NCI-H345 (cell line): ENCODE measurements at regions not wholly inside any gene's neighbourhood (a gene's known extent, or its start where the extent isn't known, plus 50 kb on each side); places are given as distances from the start of the nearest gene placed in this dataset.
A peak's percentile ranks its signal among the peaks of the same experiment; 100 is the strongest.
"Not testable (repeated sequence)": the region's sequence is repeated elsewhere in the genome, so short reads cannot be mapped to it uniquely, and the experiment has no call there.

Experiments used
- DNase-seq: peaks from one replicate; lab custom pipeline; 2025; lab: John Stamatoyannopoulos, UW

DNA sequence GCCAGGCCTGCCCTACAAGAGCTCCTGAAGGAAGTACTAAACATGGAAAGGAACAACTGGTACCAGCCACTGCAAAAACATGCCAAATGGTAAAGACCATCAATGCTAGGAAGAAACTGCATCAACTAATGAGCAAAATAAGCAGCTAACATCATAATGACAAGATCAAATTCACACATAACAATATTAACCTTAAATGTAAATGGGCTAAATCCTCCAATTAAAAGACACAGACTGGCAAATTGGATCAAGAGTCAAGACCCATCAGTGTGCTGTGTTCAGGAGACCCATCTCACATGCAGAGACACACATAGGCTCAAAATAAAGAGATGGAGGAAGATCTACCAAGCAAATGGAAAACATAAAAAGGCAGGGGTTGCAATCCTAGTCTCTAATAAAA, 119.0 kb upstream of the CARMIL1 start:
- not testable (repeated sequence) for DNase-seq

DNA sequence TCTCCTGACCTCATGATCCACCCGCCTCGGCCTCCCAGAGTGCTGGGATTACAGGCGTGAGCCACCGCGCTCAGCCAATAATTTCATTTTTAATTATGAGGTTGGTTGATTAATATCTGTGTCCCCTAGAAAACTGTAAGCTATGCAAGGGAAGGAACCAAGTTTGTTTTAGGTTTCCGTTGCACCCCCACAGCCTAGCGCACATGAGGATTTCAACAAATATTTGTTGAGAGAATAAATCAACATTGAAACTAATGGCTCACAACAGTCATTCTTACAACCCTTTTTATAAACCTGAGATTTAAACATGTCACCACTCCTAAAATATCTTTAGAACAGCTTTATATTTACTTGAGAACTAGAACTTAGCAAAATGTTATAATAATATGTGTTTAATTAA, 114.0 kb upstream of the CARMIL1 start:
- peak; percentile 14 for DNase-seq

DNA sequence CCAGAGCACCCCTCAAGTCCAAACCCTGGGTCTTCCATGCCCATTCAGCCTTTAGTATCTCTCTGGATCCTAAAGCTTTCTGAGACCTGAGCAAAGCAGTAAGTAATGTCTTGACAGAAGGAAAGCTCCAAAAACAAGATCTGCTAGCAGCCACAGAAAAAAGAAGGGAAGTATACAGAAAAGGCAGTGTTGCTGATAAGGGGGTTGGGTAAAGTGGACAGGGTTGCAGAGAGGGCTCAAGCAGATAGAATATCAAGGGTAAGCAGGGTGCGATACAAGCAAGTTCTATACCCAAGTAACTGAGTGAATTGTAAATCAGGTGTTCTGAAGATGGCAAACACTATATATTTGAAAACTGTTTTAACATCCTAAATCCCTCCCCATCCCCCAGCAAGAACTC, 113.4 kb upstream of the CARMIL1 start:
- DNase-seq: no peak

DNA sequence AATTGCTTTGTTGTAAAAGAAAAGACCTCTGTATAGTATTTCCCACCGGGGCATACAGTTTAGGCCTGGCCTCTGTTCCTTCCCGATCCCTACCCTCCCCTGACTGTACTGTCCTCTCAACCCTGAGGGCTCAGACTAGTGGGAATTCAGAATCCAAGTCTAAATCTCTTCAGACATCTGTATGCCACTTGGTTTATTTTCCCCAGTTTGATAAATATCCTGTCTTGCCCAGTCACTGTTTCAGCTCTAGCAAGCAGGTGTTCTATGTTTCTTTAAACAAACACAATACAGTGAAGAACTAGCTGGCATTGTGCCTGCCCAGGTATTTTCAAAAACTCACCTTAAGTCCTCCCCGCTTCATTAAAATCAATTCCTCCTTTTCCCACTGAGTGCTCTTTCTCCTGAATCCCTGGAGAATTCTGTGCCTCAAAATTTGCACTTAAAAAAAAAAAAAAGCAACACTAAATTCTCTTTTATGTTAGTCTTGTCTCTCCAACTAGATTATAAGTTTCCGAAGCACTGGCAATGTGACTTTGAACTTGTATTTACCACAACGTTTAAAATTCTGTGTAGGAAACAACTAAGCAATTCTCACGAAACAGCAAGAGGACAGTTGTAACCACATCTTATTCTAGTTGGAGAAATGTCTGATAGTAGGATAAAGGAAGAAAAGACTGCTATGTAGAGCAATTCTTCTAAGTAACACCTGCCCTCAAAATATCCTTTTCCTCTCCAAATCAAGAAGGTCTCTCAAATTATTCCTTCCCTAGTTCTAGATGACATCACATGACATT, 112.0 kb upstream of the CARMIL1 start:
- DNase-seq: peak; percentile 78

DNA sequence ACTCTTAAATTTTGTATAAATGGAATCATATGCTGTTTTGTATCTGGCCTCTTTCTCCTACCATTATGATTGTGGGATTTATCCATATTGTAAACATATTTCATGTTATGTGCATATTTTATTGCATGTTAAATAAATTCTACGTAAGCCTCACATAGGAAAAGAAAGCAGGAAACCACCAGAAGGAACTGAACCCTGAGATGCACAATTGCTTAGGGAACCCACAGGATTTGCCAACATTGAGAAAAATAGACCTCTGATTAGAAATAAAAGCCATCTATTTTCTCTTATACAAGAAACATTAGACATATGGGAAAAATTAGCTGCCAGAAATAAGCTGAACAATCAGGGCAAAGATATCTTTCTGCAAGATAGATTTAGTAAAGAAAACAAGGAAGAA, 111.2 kb upstream of the CARMIL1 start:
- no peak for DNase-seq

DNA sequence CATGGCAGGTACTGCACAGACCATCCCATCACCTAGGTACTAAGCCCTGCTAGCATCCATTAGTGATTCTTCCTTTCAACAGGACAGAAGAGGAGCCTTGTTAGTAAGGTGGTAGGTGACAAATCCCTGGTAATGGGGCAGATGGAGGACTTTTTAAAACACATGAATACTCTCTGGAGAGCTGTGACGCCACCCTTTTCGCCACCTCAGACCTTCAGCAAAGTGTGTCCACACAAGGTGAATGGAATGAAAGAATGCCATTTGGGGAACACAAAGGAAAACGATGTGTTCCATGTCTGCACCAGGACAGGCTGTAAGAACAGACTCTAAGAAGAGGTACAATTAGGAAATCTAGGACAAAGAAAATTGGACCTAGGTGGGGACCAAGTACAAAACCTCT, 110.5 kb upstream of the CARMIL1 start:
- no peak for DNase-seq

DNA sequence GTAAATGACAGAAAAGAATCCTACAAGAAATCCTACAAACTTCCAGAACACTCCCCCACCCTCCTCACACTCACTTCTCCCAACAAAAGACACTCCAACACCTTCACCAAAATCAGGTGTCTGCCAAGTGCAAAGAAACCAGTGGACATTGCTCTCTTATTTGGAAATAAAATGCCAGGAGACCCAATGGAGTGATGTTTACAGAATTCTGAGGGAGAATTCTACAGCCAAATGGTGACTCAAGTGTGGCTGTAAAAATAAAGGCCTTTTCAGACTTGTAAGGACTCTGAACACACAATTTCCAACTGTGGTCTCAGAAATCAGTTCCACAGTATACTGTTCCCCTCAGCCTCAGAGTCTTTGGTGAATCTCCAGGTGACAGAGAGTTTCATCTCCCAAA, 109.6 kb upstream of the CARMIL1 start:
- DNase-seq: no peak

DNA sequence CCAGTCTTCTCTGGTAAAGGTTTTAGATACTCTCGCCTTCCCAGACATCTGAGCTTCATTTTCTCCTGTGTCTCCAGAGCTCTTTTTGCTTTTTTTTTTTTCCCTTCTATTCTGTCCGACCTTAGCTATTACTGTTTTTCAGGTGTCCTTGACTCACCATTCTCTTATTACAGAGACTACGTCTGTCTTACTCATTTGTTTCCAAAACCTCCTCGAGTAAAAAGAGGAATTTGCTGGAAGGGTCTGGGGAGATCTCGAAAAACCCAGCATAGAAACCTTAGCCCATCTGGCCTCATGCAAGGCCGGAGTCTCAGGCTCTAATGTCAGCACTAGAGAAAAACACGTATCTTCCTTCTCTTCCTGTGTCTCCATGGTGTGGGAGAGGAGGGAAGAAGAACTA, 109.2 kb upstream of the CARMIL1 start:
- DNase-seq: no peak

DNA sequence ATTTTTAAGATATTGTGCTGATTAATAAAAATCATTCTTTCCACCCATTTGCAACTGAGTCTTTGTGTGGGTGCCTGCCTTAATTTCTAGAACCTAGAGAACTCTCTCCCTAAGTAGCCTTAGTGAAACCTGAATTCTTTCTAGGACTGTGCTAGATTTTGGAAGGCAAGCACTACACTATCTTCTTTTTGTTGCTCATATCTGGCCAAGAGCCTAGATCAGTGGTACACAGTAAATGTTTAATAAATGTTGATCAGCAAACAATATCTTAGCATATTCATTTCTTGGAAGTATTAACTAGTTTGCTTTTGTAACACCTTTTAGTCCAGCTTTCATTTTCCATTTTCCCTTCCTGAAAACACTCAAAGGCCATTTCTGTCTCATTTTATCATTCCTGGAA, 108.5 kb upstream of the CARMIL1 start:
- no peak for DNase-seq

DNA sequence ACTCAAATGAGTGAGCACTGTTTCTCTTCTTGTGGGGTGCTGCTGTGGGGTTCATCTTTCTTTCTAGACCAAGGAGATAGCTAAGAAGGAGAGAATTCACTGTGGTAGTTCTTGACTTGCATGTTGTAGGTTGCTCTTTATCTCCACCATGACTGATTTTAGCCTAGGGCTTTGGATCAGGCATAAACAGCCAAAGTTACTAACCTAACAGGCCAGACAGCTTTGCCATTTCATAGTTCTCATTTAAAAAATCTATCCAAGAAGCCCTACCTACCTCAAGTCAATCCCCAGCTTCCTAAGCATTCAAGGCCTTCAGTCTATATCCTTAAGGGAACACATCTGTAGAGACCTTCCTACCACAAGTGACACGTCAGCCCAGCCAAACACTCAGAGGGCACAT, 107.9 kb upstream of the CARMIL1 start:
- no peak for DNase-seq

DNA sequence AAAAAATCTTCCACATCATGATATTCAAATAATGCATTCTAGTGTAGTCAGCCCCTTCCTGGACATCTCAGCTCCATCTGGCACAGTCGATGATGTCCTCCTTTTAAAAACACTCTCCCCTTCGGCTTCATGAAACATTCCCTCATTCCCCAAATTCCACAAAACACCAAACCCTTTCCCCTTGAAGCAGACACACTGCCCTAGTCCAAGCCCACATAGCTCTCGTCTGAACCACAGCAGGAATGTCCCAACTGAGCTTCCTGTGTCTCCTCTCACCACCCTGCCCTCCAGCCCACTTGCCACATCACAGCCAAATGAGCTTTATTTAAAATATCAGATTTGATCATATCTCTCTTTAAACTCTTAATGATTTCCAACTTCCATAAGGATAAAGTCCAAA, 106.4 kb upstream of the CARMIL1 start:
- no peak for DNase-seq

DNA sequence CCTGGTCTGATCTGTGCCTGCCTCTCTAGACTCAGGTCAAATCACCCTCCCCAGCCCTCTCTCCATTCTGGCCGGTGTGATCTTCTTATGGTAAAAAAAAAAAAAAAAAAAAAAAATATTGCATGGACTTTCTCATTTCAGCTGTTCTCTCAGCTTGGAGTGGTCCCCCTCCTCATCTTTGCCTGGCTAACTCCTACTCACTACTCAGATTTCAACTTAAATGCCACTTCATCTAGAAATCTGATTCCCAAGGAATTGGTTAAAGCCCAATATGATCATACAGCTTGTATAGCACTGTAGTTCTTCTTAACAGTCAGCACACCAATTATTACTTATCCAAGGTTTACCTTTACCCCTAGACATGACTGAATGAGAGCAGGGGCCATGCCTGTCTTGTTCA, 105.9 kb upstream of the CARMIL1 start:
- DNase-seq: no peak

DNA sequence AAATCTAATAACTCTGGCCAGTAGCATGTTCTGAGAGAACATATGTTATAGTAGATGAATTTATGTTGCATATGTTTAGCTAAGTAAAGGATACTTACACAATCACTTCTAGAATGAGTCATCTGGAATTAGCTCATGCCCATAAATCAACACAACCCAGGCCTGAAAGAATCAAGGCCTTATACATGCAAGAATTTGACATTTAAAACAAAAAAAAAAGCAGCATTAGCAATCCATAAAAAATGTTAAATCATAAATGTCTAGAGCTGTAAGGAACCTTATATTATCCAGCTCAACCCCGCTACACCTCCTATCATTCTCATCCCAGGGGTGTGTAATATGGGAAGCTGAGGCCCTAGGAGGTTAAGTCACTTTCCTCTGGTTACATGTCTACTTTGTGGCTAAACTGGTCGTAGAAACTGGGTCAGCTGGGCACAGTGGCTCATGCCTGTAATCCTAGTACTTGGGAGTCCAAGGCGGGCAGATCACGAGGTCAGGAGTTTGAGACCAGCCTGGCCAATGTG, 105.2 kb upstream of the CARMIL1 start:
- DNase-seq: peak; percentile 15

DNA sequence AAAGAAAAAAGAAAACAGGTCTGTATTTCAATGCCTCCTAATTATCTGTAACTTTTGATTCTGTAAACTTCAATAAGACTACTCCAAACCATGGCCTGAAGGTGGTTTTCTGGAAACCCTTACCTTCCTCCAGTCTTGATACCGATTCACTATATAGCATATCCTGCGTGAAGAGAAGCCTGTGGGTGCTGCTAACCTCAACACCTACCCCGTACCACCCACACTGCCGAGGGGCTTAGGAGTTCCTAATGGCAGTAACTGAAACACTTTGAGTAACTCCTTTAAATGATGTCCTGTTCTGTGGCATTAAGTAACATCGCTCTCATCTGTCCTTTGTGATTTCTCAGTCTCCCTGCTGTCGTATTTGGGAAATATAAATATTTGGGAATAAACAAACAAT, 104.5 kb upstream of the CARMIL1 start:
- DNase-seq: no peak

DNA sequence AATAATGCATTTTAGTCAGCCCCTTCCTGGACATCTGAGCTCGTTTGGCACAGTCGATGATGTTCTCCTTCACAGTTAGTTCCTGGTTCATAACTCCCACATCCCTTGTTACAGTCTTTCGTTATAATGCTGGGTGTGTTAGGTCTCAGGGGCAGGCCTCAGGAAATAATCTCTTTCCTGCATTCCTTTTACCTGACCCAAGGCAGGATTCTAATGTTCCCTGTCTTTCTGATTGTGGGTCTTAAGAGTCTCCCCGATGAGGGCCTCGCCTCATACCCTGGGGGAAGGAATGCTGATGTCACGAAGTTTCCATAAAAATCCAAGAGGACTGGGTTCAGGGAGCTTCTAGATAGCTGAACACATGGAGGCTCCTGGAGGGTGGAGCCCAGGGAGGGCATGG, 104.0 kb upstream of the CARMIL1 start:
- DNase-seq: no peak

DNA sequence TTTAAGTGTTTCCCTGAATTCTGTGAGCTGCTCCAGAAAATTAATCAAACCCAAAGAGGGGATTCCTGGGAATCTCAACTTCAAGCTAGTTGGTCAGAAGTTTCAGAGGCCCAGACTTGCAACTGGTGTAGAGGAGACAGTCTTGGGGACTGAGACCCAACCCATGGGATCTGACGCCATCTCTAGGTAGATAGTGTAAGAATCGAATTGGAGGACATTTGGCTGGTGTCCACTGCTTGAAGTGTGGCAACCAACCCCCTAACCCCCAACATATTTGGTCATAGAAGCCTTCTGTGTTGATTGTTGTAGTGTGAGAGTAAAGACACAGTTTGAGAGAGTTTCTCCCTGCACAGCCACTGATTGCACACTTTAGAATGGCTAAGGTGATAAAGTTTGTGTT, 103.5 kb upstream of the CARMIL1 start:
- DNase-seq: no peak

DNA sequence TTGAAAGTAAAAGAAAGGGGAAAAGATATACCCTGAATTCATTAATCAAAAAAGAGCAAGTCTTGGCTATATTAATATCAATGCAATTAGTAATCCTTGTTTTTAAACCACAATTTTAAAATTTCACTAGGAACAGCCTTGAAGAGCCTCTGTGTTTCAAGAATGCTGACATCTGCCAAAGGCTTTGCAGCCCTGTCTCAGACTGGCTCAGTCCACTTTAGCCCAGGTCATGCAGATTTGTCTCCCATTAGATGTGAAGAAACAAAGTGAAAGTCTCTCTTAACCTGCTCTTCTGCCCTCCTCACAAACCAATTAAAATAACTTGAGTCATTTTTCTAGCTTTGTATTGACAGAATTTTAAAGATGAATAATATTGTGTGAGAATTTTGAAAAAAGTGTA, 102.7 kb upstream of the CARMIL1 start:
- no peak for DNase-seq

DNA sequence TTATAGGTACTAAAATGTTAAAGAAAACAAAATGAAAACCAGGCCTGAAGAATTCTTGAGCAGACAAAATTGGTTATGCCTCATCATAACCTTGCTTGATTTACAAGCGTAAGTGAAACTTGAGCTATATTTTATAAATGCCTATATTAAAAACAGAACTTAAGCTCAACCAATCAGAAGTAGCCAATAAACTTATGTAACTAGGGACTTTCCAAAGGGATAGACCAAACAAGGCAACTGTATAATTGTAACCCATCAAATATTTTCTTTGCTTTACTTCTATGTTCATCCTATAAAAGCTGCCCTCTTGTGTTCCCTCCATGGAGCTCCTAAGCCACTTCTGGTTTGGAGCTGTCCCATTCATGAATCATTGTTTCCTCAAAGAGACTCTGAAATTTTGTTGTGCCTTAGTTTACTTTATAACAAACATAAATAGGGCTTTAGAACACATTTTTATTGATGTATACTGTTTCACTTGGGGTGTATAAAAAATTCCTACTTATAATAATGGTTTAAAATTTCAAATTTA, 101.6 kb upstream of the CARMIL1 start:
- DNase-seq: no peak

DNA sequence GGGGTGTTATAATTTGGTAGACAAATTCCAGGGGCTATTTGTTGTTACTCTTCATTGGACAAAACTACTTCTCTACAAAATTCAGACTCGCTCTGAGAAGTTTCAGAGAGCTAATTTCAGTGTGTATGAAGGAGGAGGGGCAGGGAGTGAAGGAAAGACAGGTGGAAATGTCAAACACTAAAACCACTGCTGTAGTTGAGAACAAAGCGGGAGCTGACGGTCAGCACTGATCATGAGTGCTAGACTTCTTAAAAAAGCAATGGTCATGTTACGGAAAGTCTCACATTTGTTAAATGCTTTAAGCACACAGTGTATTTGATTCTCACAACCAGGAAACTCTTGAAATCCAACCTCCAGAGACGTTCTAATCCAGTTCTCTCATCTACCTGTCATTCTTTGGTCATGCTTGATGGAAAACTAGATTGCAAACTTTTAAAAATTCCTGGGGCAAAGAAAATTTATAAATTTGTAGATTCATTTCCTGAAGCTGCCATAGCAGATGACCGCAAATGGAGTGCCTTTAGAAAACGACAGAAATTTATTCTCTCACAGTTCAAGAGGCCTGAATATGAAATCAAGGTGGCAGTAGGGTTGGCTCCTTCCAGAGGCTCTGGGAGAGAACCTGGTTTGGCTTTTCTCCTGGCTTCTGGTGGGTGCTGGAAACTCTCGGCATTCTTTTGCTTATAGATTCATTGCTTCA, 100.7 kb upstream of the CARMIL1 start:
- DNase-seq: no peak

DNA sequence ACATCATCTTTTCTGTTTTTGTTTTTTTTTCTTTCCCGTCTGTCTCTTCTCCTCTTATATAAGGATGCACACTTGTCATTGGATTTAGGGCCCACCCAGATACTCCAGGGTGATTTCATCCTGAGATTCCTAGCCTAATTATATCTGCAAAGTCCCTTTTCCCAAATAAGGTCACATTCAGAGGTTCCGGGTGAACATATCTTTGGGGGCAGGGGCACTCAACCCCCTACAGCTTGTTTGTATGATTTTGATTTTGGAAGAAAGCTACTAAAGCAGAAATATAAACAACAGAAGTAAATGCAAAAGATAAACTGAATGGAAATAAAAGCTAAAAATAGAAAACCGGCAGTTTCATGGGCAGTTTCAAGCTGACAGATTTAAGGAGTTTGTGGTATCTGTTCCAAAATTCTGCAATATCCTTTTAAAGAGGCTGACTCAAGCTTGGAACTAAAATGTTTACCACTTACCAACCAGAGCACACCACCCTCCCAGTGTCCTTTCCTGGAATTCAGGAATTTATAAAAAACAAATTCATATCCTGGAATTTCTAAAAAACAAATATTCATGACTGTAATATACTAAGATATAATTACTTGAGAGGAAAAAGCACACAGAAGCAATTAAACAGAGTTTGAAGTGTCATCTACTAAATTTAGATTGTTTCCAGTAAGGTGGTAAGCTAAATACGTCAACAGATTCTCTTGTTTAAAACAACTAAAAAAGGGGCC, 100.0 kb upstream of the CARMIL1 start:
- no peak for DNase-seq

DNA sequence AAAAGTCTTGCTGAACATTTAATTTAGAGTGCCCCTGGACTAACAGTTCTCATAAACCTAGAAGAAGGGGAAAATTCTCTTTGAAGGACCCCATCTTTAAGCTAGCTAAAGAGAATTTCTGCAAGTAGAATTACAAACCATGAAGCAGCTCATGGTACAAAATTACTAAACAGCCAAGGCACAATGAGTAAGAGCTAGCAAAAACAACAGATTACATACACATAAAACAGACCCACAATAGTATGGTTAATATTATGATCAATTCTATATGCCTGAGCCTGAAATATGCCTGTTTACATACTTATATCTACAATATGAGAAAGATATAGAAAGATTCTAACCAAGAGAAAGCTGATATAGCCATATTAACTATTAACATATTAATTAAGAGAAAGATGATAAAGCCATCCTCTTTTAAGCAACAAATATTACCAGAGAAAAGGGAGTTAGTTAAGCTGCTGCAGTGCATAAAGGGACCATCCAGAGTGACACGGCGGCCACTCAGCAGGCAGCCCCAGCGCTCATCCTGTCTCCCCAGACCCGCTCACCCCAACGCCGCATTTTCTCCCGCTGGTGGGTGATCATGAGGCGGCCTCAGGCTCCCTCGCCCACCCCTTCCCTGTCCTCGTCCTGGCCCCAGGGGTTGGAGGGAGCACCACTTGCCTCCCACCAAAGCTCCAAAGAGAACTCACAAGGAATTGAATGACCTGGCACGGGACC, 98.4 kb upstream of the CARMIL1 start:
- DNase-seq: no peak

DNA sequence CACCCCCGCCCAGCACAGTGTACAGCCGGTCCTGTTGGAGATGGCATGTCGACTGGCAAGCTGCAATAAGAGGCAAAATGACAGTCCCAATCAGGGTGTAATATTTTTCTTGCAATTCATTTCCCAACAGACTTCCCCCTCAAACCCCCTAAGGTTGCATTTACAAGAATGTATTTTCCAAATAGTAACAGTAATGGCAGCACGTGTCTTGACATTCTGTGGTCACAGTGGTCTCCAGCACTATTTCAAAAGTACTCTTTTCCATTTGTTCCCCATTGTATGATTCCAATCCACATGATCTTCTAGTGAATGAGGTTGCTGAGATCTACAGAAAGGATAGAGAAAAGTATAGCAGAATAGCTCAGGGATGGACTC, 97.8 kb upstream of the CARMIL1 start:
- DNase-seq: no peak
